ENCODE measurements at regions not wholly inside any gene's neighbourhood (a gene's known extent, or its start where the extent isn't known, plus 50 kb on each side); places are given as distances from the start of the nearest gene placed in this dataset.

- no peaks in the 10 kb centered on the region for H4K20me1 ChIP-seq (ENCODE audit: insufficient read depth)
- no peaks in the 10 kb centered on the region for H3F3A ChIP-seq (ENCODE audit: insufficient read depth, low read length, poor library complexity, severe bottlenecking)
- TF ChIP-seq SMC3 (conservative IDR thresholded peaks at IDR 0.05; ENCODE audit: poor library complexity) (no peak), EZH2 (IDR thresholded peaks at IDR 0.05; ENCODE audit: borderline replicate concordance, insufficient read depth, low read length, poor library complexity, severe bottlenecking) (no peak), POLR2AphosphoS5 (IDR thresholded peaks at IDR 0.05) (no peak), RAD21 (conservative IDR thresholded peaks at IDR 0.05) (no peak), TAF1 (IDR thresholded peaks at IDR 0.05; ENCODE audit: low read depth) (no peak), REST (IDR thresholded peaks at IDR 0.05; ENCODE audit: borderline replicate concordance) (no peak), MXI1 (conservative IDR thresholded peaks at IDR 0.05; ENCODE audit: poor library complexity, severe bottlenecking) (no peak), EP300 (conservative IDR thresholded peaks at IDR 0.05; ENCODE audit: poor library complexity, severe bottlenecking) (no peak), CTCF (IDR thresholded peaks at IDR 0.05; ENCODE audit: poor library complexity, severe bottlenecking) (no peak)
- no peaks in the 10 kb centered on the region for H3K27me3 ChIP-seq (ENCODE audit: insufficient read depth, low read depth, low read length)
- H3K36me3 ChIP-seq (ENCODE audit: insufficient read depth, low read length) = no peaks in the 10 kb centered on the region
- no peak overlapping the region for H2AFZ ChIP-seq (ENCODE audit: low read depth, low read length)
- no peak overlapping the region for H3K4me3 ChIP-seq (ENCODE audit: low read length)
- H3K27ac ChIP-seq (ENCODE audit: low read length) = no peak overlapping the region
- no peaks in the 10 kb centered on the region for H3K9me2 ChIP-seq (ENCODE audit: insufficient read depth, low read length)
- no peak overlapping the region for H3K4me2 ChIP-seq (ENCODE audit: low read length)
- H3K9me3 ChIP-seq (ENCODE audit: low read length) = peaks cover 9% of the 10 kb centered on the region
- no peaks in the 10 kb centered on the region for H3K79me2 ChIP-seq (replicated peaks; ENCODE audit: insufficient read depth, low read length)
- no peak overlapping the region for H3K9ac ChIP-seq (ENCODE audit: low read length)
Measured at GRCh38 chr9:1276474-1276873, 226.3 kb downstream of the DMRT2 start.

GRCh38 chr9:1284727-1285126 lies 234.6 kb downstream of the DMRT2 start:
- no peak overlapping the region for H2AFZ ChIP-seq (ENCODE audit: low read depth, low read length)
- no peaks in the 10 kb centered on the region for H4K20me1 ChIP-seq (ENCODE audit: insufficient read depth)
- TF ChIP-seq MXI1 (conservative IDR thresholded peaks at IDR 0.05; ENCODE audit: poor library complexity, severe bottlenecking) (no peak), SMC3 (conservative IDR thresholded peaks at IDR 0.05; ENCODE audit: poor library complexity) (no peak), TAF1 (IDR thresholded peaks at IDR 0.05; ENCODE audit: low read depth) (no peak), RAD21 (conservative IDR thresholded peaks at IDR 0.05) (no peak), REST (IDR thresholded peaks at IDR 0.05; ENCODE audit: borderline replicate concordance) (no peak), EZH2 (IDR thresholded peaks at IDR 0.05; ENCODE audit: borderline replicate concordance, insufficient read depth, low read length, poor library complexity, severe bottlenecking) (no peak), CTCF (IDR thresholded peaks at IDR 0.05; ENCODE audit: poor library complexity, severe bottlenecking) (no peak), POLR2AphosphoS5 (IDR thresholded peaks at IDR 0.05) (no peak)
- no peaks in the 10 kb centered on the region for H3K36me3 ChIP-seq (ENCODE audit: insufficient read depth, low read length)
- H3F3A ChIP-seq (ENCODE audit: insufficient read depth, low read length, poor library complexity, severe bottlenecking) = no peaks in the 10 kb centered on the region
- H3K27ac ChIP-seq (ENCODE audit: low read length) = no peak overlapping the region
- H3K9me2 ChIP-seq (ENCODE audit: insufficient read depth, low read length) = no peaks in the 10 kb centered on the region
- H3K9ac ChIP-seq (ENCODE audit: low read length) = no peak overlapping the region
- no peaks in the 10 kb centered on the region for H3K27me3 ChIP-seq (ENCODE audit: insufficient read depth, low read depth, low read length)
- H3K9me3 ChIP-seq (ENCODE audit: low read length) = no peaks in the 10 kb centered on the region
- no peak overlapping the region for H3K4me2 ChIP-seq (ENCODE audit: low read length)
- no peak overlapping the region for H3K4me3 ChIP-seq (ENCODE audit: low read length)
- H3K79me2 ChIP-seq (replicated peaks; ENCODE audit: insufficient read depth, low read length) = no peaks in the 10 kb centered on the region

Data from neural cell (in vitro differentiated cells).